H9 (cell line): ENCODE measurements at regions not wholly inside any gene's neighbourhood (a gene's known extent, or its start where the extent isn't known, plus 50 kb on each side); places are given as distances from the start of the nearest gene placed in this dataset.
"Not testable (repeated sequence)": the region's sequence is repeated elsewhere in the genome, so short reads cannot be mapped to it uniquely, and the experiment has no call there.

ENCODE experiments used
- DNase-seq: peaks from one replicate; pipeline ENCODE4 v3.0.0-alpha.2; 2017
- H2AFZ ChIP-seq: one replicate; pipeline ENCODE4 v1.6.1; 2013; ENCODE audit warnings: mild to moderate bottlenecking, low read length, control low read depth, moderate library complexity
- H2AK5ac ChIP-seq: 2 replicates; pipeline ENCODE4 v1.6.1; 2013; ENCODE audit warnings: low read length, control low read depth, mixed read lengths; ENCODE audit not compliant: insufficient read length
- H2BK120ac ChIP-seq: one replicate; pipeline ENCODE4 v1.6.1; 2013; ENCODE audit warnings: low read depth, mild to moderate bottlenecking, low read length, control low read depth, inconsistent platforms; ENCODE audit not compliant: poor library complexity, severe bottlenecking
- H2BK12ac ChIP-seq: 2 replicates; pipeline ENCODE4 v1.6.1; 2013; ENCODE audit warnings: low read length, control low read depth, mixed read lengths, low read depth; ENCODE audit not compliant: insufficient read length
- H2BK15ac ChIP-seq: 2 replicates; pipeline ENCODE4 v1.6.1; 2013; ENCODE audit warnings: low read depth, low read length, control low read depth
- H2BK20ac ChIP-seq: one replicate; pipeline ENCODE4 v1.6.1; 2013; ENCODE audit warnings: low read depth, mild to moderate bottlenecking, low read length, control low read depth, inconsistent platforms; ENCODE audit not compliant: poor library complexity, severe bottlenecking
- H2BK5ac ChIP-seq: 2 replicates; pipeline ENCODE4 v1.6.1; 2013; ENCODE audit warnings: low read length, control low read depth, mixed read lengths; ENCODE audit not compliant: insufficient read length
- H3K14ac ChIP-seq: 2 replicates; pipeline ENCODE4 v1.6.1; 2013; ENCODE audit warnings: low read length, control low read depth; ENCODE audit not compliant: insufficient read depth
- H3K18ac ChIP-seq: 2 replicates; pipeline ENCODE4 v1.6.1; 2013; ENCODE audit warnings: low read depth, mild to moderate bottlenecking, mixed read lengths, low read length, control low read depth; ENCODE audit not compliant: insufficient read length
- H3K23ac ChIP-seq: 2 replicates; pipeline ENCODE4 v1.6.1; 2013; ENCODE audit warnings: low read length, control low read depth, mixed read lengths, low read depth; ENCODE audit not compliant: insufficient read length
- H3K23me2 ChIP-seq: 2 replicates; pipeline ENCODE4 v1.6.1; 2013; ENCODE audit warnings: low read depth, mild to moderate bottlenecking, mixed read lengths, low read length, control low read depth; ENCODE audit not compliant: insufficient read length, poor library complexity, severe bottlenecking
- H3K27ac ChIP-seq: 2 replicates; pipeline ENCODE4 v1.5.1; 2013; ENCODE audit warnings: low read length, control low read depth, mixed read lengths, low read depth; ENCODE audit not compliant: insufficient read length
- H3K27me3 ChIP-seq: 2 replicates; pipeline ENCODE4 v1.6.1; 2013; ENCODE audit warnings: low read length, control low read depth, inconsistent platforms; ENCODE audit not compliant: insufficient read depth
- H3K4ac ChIP-seq: 2 replicates; pipeline ENCODE4 v1.6.1; 2013; ENCODE audit warnings: low read depth, mild to moderate bottlenecking, control low read depth, inconsistent platforms, low read length, moderate library complexity
- H3K4me1 ChIP-seq: 2 replicates; pipeline ENCODE4 v1.6.1; 2013; ENCODE audit warnings: low read length, control low read depth, inconsistent platforms; ENCODE audit not compliant: insufficient read depth
- H3K4me2 ChIP-seq: 2 replicates; pipeline ENCODE4 v1.6.1; 2013; ENCODE audit warnings: low read length, control low read depth, mixed read lengths; ENCODE audit not compliant: insufficient read length, insufficient read depth
- H3K56ac ChIP-seq: 2 replicates; pipeline ENCODE4 v1.6.1; 2013; ENCODE audit warnings: low read depth, mild to moderate bottlenecking, mixed read lengths, low read length, control low read depth; ENCODE audit not compliant: insufficient read length
- H3K79me1 ChIP-seq: 2 replicates; pipeline ENCODE4 v1.6.1; 2013; ENCODE audit warnings: low read depth, mild to moderate bottlenecking, moderate library complexity, low read length, control low read depth, inconsistent platforms; ENCODE audit not compliant: insufficient read depth, poor library complexity, severe bottlenecking
- H3K79me2 ChIP-seq: 2 replicates; pipeline ENCODE4 v1.6.1; 2013; ENCODE audit warnings: low read length, control low read depth, inconsistent platforms; ENCODE audit not compliant: insufficient read depth
- H3K9ac ChIP-seq: 2 replicates; pipeline ENCODE4 v1.6.1; 2013; ENCODE audit warnings: low read length, control low read depth, mixed read lengths; ENCODE audit not compliant: insufficient read length; ENCODE audit errors: extremely low read depth
- H3K9me3 ChIP-seq: one replicate; pipeline ENCODE4 v1.6.1; 2013; ENCODE audit warnings: low read depth, low read length, inconsistent platforms; ENCODE audit not compliant: control insufficient read depth
- H3T11ph ChIP-seq: one replicate; pipeline ENCODE4 v1.6.1; 2013; ENCODE audit warnings: mild to moderate bottlenecking, low read length, control low read depth, inconsistent platforms
- H4K20me1 ChIP-seq: one replicate; pipeline ENCODE4 v1.6.1; 2013; ENCODE audit not compliant: control insufficient read depth, insufficient read length, insufficient read depth
- H4K5ac ChIP-seq: 2 replicates; pipeline ENCODE4 v1.6.1; 2013; ENCODE audit warnings: low read depth, mild to moderate bottlenecking, mixed read lengths, low read length, control low read depth; ENCODE audit not compliant: insufficient read length
- H4K8ac ChIP-seq: replicated peaks from 2 replicates; pipeline ENCODE4 v1.6.1; 2013; ENCODE audit warnings: low read length, control low read depth, mixed read lengths, low read depth; ENCODE audit not compliant: insufficient read length
- H4K91ac ChIP-seq: 2 replicates; pipeline ENCODE4 v1.6.1; 2013; ENCODE audit warnings: low read depth, mild to moderate bottlenecking, moderate library complexity, mixed read lengths, low read length, control low read depth; ENCODE audit not compliant: insufficient read length
- H3K27ac Mint-ChIP-seq, 3 experiments: 2 replicates in 2 of 3; 3 replicates in 1 of 3; pipeline ENCODE4 v1.8.0; 2020 to 2021; ENCODE audit warnings: mixed read lengths in 3 of 3, mild to moderate bottlenecking in 1 of 3, moderate library complexity in 1 of 3
- H3K27me3 Mint-ChIP-seq: 2 replicates; pipeline ENCODE4 v1.8.0; 2021; ENCODE audit warnings: low read depth, mild to moderate bottlenecking, moderate library complexity, mixed read lengths
- H3K36me3 Mint-ChIP-seq, 3 experiments: 2 replicates in 2 of 3; 3 replicates in 1 of 3; pipeline ENCODE4 v1.8.0; 2020 to 2021; ENCODE audit warnings: low read depth in 3 of 3, mixed read lengths in 3 of 3; ENCODE audit not compliant: insufficient read depth in 1 of 3
- H3K4me1 Mint-ChIP-seq, 2 experiments: 2 replicates each; pipeline ENCODE4 v1.8.0; 2020; ENCODE audit warnings: mixed read lengths in 2 of 2
- H3K4me3 Mint-ChIP-seq, 2 experiments: 2 replicates in 1 of 2; 3 replicates in 1 of 2; pipeline ENCODE4 v1.8.0; 2020 to 2021; ENCODE audit warnings: mild to moderate bottlenecking in 2 of 2, mixed read lengths in 2 of 2, moderate library complexity in 1 of 2
- H3K9me3 Mint-ChIP-seq, 2 experiments: 2 replicates in 1 of 2; 3 replicates in 1 of 2; pipeline ENCODE4 v1.8.0; 2020; ENCODE audit warnings: mild to moderate bottlenecking in 2 of 2, mixed read lengths in 2 of 2, moderate library complexity in 1 of 2
- CTCF ChIP-seq: fragments of 200-600 bp; sonication (generic); conservative IDR thresholded peaks from 3 replicates; pipeline ENCODE4 v1.8.0; 2021; ENCODE audit warnings: antibody characterized with exemption, mild to moderate bottlenecking
- WGBS: extraction: QIAGEN DNeasy Blood & Tissue Kit; methylation state at CpG from one replicate; pipeline ENCODE4 v1.1.7; 2013; ENCODE audit warnings: missing lambda C conversion rate, low lambda C conversion rate, mixed read lengths; ENCODE audit not compliant: insufficient read length; ENCODE audit errors: extremely low coverage; 5-methylcytosine and 5-hydroxymethylcytosine counted together

- Mint-ChIP-seq H3K4me1 (peaks cover 0 to 4% of the 10 kb centered on the region in 2 experiments; a peak in 1 of 4 replicates), H3K27ac (no peak overlapping the region)
Measured at GRCh38 chr5:1718669-1719068, 81.0 kb downstream of the MRPL36 start.

GRCh38 chr5:1710091-1710490, 89.5 kb downstream of the MRPL36 start:
- not testable (repeated sequence) for H3T11ph ChIP-seq, H4K8ac ChIP-seq, H3K56ac ChIP-seq, H3K23ac ChIP-seq, H2AFZ ChIP-seq, H3K27me3 ChIP-seq, H3K4me1 ChIP-seq, H3K4me2 ChIP-seq, H3K79me2 ChIP-seq, H3K9me3 Mint-ChIP-seq, H3K4ac ChIP-seq, H4K5ac ChIP-seq, H3K9ac ChIP-seq, H3K9me3 ChIP-seq, H3K14ac ChIP-seq, H2AK5ac ChIP-seq, DNase-seq, H4K91ac ChIP-seq, H3K23me2 ChIP-seq, H4K20me1 ChIP-seq, H2BK15ac ChIP-seq, H3K79me1 ChIP-seq, H2BK120ac ChIP-seq, H2BK20ac ChIP-seq, H2BK12ac ChIP-seq, H3K27ac ChIP-seq, H3K36me3 Mint-ChIP-seq, H2BK5ac ChIP-seq, H3K18ac ChIP-seq
- Mint-ChIP-seq H3K4me3 (peak overlapping the region; percentile 75 to 85), H3K27me3 (peaks cover 24% of the 10 kb centered on the region), H3K27ac (peak overlapping the region in 2 of 3 experiments; percentile 51 to 85; a peak in 2 of 7 replicates), H3K4me1 (peaks cover 10 to 11% of the 10 kb centered on the region in 2 experiments)
- no CpG with 5 or more reads among the region's 21 CpGs for WGBS

More at GRCh38 chr5:1718669-1719068, 81.0 kb downstream of the MRPL36 start:
- Histone ChIP-seq H3K9ac (no peak overlapping the region), H3K4me1 (no peaks in the 10 kb centered on the region), H4K5ac (no peak overlapping the region), H3K79me1 (no peaks in the 10 kb centered on the region), H3K27me3 (no peaks in the 10 kb centered on the region), H3K23me2 (no peaks in the 10 kb centered on the region), H2AFZ (no peak overlapping the region), H3K23ac (no peak overlapping the region), H3K27ac (no peak overlapping the region), H3K4ac (no peak overlapping the region), H3K4me2 (no peak overlapping the region), H3T11ph (no peak overlapping the region), H2BK120ac (no peak overlapping the region), H2BK20ac (no peak overlapping the region), H3K9me3 (peaks cover 9% of the 10 kb centered on the region), H2AK5ac (no peak overlapping the region), H3K18ac (no peak overlapping the region), H4K20me1 (no peaks in the 10 kb centered on the region), H4K91ac (no peak overlapping the region), H3K56ac (no peak overlapping the region), H2BK15ac (no peak overlapping the region), H2BK12ac (no peak overlapping the region), H2BK5ac (no peak overlapping the region), H3K79me2 (no peaks in the 10 kb centered on the region), H3K14ac (no peak overlapping the region), H4K8ac (no peak overlapping the region)
- no CpG with 5 or more reads among the region's 3 CpGs for WGBS
- H3K36me3 Mint-ChIP-seq, result peaks cover 13 to 26% (median 21%) of the 10 kb centered on the region in 3 experiments
- TF ChIP-seq CTCF, result no peak
- peaks cover 24 to 29% of the 10 kb centered on the region in 2 experiments for H3K9me3 Mint-ChIP-seq
- H3K4me3 Mint-ChIP-seq, result no peak overlapping the region
- DNase-seq, result no peak
- peaks cover 18% of the 10 kb centered on the region for H3K27me3 Mint-ChIP-seq
